GM11168 (cell line): ENCODE measurements at regions not wholly inside any gene's neighbourhood (a gene's known extent, or its start where the extent isn't known, plus 50 kb on each side); places are given as distances from the start of the nearest gene placed in this dataset.

Experiments used
- in situ Hi-C: fragments of 300-500 bp; cut with MboI; formaldehyde crosslinking; loops from one replicate; pipeline ENCODE4 v1.12.0; 2022; ENCODE audit warnings: low sequenced_read_pairs; ENCODE audit not compliant: unreplicated experiment

DNA sequence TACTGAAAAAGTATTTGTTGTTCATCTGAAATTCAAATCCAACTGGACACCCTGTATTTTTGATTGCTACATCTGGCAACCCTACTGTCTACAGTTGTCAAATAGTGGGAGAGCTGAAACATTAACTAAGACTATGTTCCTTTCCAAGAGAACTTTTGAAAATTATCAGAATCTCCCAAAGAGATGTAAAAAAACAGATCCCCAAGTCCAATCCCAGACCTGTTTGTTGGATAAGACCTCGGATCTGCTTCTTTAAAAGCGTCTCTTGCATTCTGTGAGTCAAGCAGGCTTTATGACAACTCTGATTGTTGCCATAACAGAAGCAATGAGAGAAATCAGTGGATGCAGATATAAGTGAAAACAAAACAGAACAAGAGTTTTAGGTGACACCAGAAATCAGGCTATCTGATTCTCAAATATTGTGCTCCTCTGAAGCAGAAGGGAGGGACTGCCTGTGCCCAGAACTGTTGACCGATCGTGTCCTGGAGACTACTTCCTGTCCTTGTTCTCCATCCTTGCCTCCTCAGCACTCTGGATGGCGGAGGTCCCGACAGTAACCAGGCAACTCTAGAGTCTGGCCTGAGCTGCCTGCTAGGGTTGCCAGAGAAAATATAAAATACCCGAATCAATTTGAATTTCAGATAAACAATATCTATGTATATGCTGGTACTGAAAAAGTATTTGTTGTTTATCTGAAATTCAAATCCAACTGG is 853.8 kb downstream of the MAFB start:
- in situ Hi-C loops, result no loop called here

GRCh38 chr20:39830903-39831302 is 858.1 kb downstream of the MAFB start:
- in situ Hi-C loops, result no loop called here

- in situ Hi-C loops, result no loop called here
Measured at GRCh38 chr20:39829661-39830060, 859.4 kb downstream of the MAFB start.

DNA sequence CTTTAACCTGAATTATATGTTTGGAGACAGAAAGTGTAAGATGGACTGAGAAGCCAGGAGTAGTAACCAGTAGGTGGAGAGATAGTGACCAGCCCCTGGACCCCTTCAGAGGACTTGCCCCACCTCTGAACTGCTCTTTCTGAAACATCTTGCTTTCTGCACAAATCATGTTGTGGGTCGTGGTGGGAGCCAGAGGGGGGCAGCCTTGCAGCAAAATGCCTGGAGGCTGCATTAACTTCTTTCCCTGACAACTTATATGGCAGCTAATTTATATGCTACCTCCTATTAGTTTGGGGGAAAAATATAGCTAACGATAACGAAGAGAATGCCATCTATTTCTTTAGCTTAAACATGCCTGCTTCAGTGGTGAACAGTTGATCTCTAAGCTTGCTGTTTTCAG is 859.8 kb downstream of the MAFB start:
- in situ Hi-C loops, result no loop called here

GRCh38 chr20:39825950-39826349 is 863.1 kb downstream of the MAFB start:
- in situ Hi-C loops, result no loop called here

- in situ Hi-C loops, result no loop called here
Measured at GRCh38 chr20:39825524-39825923, 863.4 kb downstream of the DHX35 start.

DNA sequence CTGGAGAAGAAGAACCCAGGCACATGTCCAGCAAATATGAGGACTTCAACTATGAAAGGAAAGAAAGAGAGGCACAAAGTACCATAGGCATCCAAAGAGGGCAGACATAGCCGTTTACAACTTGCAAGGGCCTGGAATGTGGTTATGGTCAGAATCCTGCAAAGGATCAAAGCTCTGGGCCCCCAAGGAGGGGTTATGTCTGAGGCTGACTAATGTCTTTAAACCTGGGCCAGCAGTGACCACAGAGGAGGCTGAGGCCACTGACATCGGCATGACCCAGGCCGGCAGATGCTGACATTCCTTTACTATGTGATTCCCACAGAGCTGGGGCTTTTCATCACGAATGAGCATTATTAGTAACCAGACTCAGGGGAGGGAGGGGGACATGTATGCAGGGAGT is 861.1 kb downstream of the DHX35 start:
- in situ Hi-C loops, result no loop called here

DNA sequence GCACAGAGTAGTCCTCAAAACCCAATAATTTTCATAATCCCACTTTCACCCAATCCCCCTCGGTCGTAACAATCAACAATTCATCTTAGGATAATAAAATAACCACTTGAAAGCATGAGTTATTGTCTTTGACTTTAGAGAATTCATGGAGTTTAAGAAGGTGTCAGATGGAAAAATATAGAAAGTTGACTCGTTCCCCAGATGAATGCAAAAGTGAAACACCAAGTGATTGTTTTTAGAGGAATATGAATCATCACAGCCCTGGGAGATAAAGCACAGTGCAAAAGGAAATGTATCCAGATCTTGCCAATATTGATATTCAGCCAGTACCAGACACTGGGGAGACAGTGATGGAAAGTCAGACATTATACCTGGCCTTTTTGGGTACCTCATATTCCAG is 860.5 kb downstream of the DHX35 start:
- in situ Hi-C loops, result no loop called here

GRCh38 chr20:39813190-39813829 is 851.2 kb downstream of the DHX35 start:
- in situ Hi-C loops, result no loop called here

- in situ Hi-C loops, result no loop called here
Measured at GRCh38 chr20:39812116-39812515, 850.0 kb downstream of the DHX35 start.

DNA sequence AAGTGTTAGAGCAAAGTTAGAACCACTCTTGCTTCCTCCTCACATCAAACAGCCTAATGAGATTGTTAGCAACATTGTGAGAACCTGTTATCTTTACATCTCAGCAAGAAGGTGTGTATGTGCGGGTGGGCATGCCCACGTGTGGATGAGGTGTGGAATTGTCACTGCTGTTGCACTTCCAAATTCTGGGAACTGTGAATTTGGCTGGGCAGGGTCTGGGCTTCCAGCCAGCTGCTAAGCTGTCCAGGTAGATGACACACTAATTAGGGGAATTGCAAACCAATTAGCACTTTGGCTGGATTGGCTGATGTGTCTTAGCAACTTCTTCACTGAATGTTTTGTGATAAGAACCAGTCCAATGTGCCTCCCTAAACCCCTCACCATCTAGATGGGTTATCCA is 848.2 kb downstream of the DHX35 start:
- in situ Hi-C loops, result no loop called here

GRCh38 chr20:39808613-39809012 is 846.5 kb downstream of the DHX35 start:
- in situ Hi-C loops, result no loop called here

- in situ Hi-C loops, result no loop called here
Measured at GRCh38 chr20:39800548-39800947, 838.4 kb downstream of the DHX35 start.

- in situ Hi-C loops, result no loop called here
Measured at GRCh38 chr20:39800111-39800510, 838.0 kb downstream of the DHX35 start.

GRCh38 chr20:39799366-39799965 is 837.3 kb downstream of the DHX35 start:
- in situ Hi-C loops, result no loop called here

DNA sequence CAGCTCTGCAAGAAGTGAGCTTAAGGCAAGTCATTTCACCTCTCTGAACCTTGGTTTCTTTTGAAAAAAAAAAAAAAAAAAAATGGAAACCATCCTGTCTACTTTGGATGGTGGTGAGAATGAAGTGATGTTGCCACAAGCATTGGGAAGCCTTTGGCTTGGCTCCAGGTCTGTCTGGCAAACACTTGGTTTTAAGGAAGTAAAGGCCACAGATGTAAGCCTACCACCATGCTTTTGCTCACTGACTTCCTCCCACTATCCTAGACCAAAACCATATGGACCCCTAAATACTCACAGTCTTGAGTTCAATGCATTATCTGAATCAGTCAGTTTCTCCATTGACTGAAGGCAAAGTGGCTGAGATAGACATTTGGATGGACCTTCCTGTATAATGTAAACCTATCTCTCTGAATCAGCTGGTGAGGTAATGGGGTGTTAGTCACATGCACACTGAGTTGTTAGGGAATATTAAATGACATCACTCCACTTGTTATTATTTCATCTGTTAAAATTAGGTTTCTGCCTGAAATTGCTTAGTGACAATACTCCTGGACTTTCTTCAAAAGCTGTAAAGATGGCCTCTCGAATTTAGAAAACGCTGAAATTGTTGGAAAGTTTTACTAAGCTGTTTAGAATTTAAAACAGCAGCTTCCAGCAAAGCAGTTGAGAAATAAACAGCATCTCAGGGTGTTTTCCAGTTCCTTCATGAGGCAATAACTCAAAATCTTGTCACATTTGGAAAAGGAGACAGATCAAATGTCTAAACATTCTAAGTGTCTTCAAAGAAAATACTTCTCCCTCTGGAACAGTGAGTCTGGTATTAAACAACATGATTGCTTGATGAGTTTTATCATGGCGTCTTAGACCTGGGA is 833.5 kb downstream of the DHX35 start:
- in situ Hi-C loops, result no loop called here

DNA sequence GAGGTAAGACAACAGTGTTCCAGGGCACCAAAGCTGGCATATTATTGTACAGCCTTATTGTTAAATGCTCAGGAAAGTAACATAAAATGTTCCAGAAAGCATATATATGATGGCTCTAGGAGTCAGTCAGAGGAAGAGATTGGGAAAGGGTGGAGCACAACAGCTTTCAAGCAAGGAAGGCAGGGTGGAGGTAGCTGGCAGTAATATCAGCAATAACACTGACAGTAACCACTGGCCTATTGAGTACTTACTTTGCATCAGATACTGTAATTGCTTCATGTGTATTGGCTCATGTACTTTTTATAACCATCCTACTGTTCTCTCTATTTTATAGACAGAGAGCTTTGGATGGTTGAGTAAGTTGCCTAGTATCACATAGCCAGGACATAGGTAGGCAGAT is 830.2 kb downstream of the DHX35 start:
- in situ Hi-C loops, result no loop called here

DNA sequence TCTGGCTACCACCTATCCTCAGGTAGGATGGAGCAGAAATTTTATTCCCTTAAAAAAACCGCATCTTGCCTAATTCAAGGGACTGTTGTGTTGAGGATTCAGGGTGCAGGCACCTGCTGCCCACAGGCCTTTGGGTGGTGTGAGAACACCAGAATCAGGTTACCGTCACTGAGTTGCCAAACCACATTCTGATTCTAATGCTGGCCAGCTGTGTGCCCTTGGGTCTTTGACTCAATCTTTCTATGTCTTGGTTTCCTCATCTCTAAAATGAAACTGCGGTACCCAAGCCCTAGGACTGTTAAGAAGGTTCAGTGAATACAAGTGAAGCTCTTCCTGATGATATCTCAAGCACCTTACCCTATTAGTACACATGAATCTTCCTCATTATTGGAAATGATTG is 827.3 kb downstream of the DHX35 start:
- in situ Hi-C loops, result no loop called here

DNA sequence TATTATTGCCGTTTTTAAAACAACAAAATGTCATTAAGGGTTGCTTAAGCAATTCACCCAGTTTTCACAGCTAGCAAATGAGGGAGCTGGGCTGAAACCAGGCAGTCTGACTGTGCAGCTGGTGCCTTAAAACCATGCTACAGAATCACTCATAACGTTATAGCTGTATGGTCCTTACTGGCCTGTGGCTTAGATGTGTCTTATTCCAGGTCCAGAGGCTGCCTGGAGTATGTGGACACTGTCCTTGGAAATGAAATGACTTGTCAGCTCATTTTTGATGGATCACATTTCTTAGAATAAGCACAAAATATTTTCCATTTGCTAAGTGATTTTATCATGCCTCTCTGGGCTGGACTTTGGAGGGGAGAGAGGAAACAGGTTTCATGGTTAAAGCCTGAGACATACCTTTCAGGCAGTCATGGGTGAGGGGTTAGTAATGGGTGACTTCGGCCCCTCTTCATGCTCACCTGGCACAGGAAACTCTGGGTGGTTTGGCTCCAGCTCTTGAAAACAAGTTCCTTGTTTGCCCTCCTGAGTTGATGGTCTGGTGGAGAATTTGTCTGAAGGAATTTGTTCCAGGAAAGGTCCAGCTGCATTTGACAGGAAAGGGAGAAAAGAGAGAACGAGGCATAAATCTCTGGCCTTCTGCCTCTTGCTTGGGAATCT is 823.2 kb downstream of the DHX35 start:
- in situ Hi-C loops, result no loop called here

DNA sequence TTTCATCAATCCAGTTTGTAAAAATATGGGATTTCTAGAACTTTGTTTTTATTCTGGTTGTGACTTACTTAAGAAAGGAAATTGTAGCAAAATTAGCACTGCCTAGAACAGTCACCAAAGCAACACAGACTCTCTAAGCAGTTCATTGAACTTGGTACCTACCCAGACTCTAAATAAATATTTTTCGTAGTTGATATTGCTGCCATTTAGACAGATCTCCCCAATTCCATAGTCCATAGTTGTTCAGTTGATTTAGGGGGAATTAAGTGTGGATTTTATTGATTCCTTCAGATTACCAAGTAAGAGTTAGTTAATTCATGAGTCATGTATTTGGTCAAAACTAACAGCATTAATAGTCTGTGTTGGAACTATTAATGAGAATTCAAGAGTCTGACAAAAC is 822.5 kb downstream of the DHX35 start:
- in situ Hi-C loops, result no loop called here
